Astrocyte of the spinal cord (primary cell): ENCODE measurements at regions not wholly inside any gene's neighbourhood (a gene's known extent, or its start where the extent isn't known, plus 50 kb on each side); places are given as distances from the start of the nearest gene placed in this dataset.
"Not testable (repeated sequence)": the region's sequence is repeated elsewhere in the genome, so short reads cannot be mapped to it uniquely, and the experiment has no call there.

ENCODE experiments used
- DNase-seq: peaks from one replicate; pipeline ENCODE4 v3.0.0; 2011; ENCODE audit warnings: low read depth, low spot score
- H3K4me3 ChIP-seq: 2 replicates; pipeline ENCODE4 v1.5.1; 2011; ENCODE audit warnings: low read depth, mild to moderate bottlenecking, low read length, moderate library complexity
- CTCF ChIP-seq: IDR thresholded peaks from 2 replicates; pipeline ENCODE4 v1.5.1; 2012; ENCODE audit warnings: low read depth, mild to moderate bottlenecking, low read length, inconsistent platforms
- in situ Hi-C: cut with HindIII; loops from 2 replicates; pipeline ENCODE4 v1.10.0; 2017; ENCODE audit warnings: low sequenced_read_pairs

DNA sequence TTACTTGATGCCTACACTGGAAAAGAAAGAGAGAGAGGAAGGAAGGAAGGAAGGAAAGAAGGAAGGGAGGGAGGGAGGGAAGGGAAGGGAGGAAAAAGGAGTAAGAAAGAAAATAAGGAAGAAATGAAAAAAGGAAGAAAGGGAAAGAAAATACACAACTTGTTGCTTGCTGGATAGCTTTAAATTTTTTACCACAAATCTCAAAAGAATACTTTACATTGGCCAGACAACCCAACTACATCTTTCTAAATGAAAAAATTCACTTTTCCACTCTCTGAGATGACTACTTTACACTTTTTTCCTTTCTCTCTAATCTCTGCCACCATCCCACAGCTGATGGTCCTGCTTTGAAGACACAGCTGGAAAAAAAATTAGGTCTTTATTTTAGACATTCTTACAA is 228.9 kb upstream of the FAM78B start:
- DNase-seq, result no peak
- no peak for TF ChIP-seq CTCF
- in situ Hi-C loops, result no loop called here
- H3K4me3 ChIP-seq, result no peak overlapping the region

GRCh38 chr1:166409253-166410082 is 242.7 kb upstream of the FAM78B start:
- DNase-seq, H3K4me3 ChIP-seq, in situ Hi-C loops: not testable (repeated sequence)

- no peak overlapping the region for H3K4me3 ChIP-seq
- in situ Hi-C loops, result no loop called here
- no peak for TF ChIP-seq CTCF
These were observed 243.2 kb upstream of the FAM78B start for GRCh38 chr1:166410083-166410385.

GRCh38 chr1:166416831-166417230 is 250.0 kb upstream of the FAM78B start:
- DNase-seq, H3K4me3 ChIP-seq, in situ Hi-C loops: not testable (repeated sequence)

More at GRCh38 chr1:166410083-166410385, 243.2 kb upstream of the FAM78B start:
- DNase-seq, result no peak

DNA sequence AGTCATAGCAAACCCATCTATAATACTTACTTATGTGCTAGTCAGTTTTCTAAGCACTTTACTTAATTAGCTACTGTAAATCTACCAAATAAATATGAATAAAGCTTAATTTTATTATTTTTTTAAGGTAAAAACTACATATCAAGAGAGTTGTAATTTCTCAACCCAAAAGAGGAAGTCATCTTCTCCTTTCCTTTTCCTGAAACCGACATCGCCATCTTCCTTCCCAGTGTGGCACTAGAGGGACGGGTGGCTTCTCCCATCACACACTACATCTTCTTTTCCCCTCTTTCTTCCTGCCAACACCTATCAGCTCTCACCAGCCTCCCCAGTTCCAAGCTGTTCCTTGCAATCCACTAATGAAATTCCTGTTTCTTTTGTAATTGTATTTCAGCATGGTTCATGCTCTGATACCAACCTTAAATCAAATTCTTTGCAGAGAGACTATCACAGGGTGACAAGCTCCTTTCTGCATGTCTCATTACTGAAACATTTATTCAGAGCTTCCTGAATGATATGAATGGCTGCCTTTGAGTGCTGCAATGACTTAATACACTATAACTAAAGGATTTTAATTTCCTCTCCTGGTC is 251.6 kb upstream of the FAM78B start:
- in situ Hi-C loops, result no loop called here
- H3K4me3 ChIP-seq, result no peak overlapping the region
- TF ChIP-seq CTCF, result no peak
- no peak for DNase-seq

- H3K4me3 ChIP-seq, DNase-seq, in situ Hi-C loops: not testable (repeated sequence)
These were observed 255.8 kb upstream of the FAM78B start for GRCh38 chr1:166422586-166422985.

GRCh38 chr1:166432655-166433054 is 265.9 kb upstream of the FAM78B start:
- no peak for DNase-seq
- no peak overlapping the region for H3K4me3 ChIP-seq
- in situ Hi-C loops, result no loop called here

DNA sequence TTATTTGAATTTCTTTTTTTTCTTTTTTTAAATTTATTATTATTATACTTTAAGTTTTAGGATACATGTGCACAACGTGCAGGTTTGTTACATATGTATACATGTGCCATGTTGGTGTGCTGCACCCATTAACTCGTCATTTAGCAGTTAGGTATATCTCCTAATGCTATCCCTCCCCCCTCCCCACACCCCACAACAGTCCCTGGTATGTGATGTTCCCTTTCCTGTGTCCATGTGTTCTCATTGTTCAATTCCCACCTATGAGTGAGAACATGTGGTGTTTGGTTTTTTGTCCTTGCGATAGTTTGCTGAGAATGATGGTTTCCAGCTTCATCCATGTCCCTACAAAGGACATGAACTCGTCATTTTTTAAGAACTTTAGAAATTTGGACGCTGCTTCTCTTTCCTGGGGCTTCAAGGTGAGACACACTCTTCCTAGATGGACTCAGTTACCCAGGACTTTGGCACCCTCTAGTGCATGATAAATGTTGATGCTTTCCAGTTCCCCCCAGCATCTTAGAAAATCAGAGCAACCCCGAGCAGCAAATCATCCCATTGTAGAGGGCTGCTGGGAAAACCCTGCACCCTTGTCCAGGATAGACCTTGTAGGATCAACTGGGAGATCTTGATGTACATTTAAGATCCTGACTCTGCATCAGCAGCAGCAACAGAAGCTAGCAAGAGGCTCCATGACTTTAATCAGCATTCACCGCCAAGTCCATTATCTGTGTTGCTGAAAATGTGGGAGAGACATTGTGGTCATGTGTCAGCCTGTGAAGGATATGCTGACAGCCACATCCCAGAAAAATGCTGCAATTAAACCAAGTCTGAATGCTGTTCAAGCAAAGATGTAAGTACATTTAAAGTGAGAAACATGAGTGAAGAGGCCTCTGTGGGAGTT is 266.9 kb upstream of the FAM78B start:
- in situ Hi-C loops, DNase-seq: not testable (repeated sequence)

More at GRCh38 chr1:166432655-166433054, 265.9 kb upstream of the FAM78B start:
- TF ChIP-seq CTCF, result no peak

More for the DNA sequence above, 266.9 kb upstream of the FAM78B start:
- H3K4me3 ChIP-seq, result not testable (repeated sequence)
